ENCODE measurements at regions not wholly inside any gene's neighbourhood (a gene's known extent, or its start where the extent isn't known, plus 50 kb on each side); places are given as distances from the start of the nearest gene placed in this dataset.
"Not testable (repeated sequence)": the region's sequence is repeated elsewhere in the genome, so short reads cannot be mapped to it uniquely, and the experiment has no call there.

GRCh38 chrX:129262912-129263311 lies 260.4 kb downstream of the SMARCA1 start:
- no peak overlapping the region for H2AFZ ChIP-seq (ENCODE audit: low read length)
- H3K27me3 ChIP-seq (replicated peaks; ENCODE audit: insufficient read depth, low read length): no peaks in the 10 kb centered on the region
- DNase-seq: no peak
- no peaks in the 10 kb centered on the region for H3K36me3 ChIP-seq (replicated peaks; ENCODE audit: insufficient read depth, low read length)
- no peak overlapping the region for H3K27ac ChIP-seq (ENCODE audit: low read length)
- no peak overlapping the region for H3K4me2 ChIP-seq (ENCODE audit: low read depth, low read length)
- H3K9me2 ChIP-seq (replicated peaks; ENCODE audit: insufficient read depth, low read length): no peaks in the 10 kb centered on the region
- no peaks in the 10 kb centered on the region for H3K9me3 ChIP-seq (replicated peaks; ENCODE audit: insufficient read depth, low read length)
- TF ChIP-seq EZH2phosphoT487 (IDR thresholded peaks at IDR 0.05; ENCODE audit: low read length) (no peak), EZH2 (optimal IDR thresholded peaks at IDR 0.05; ENCODE audit: low read depth, low read length) (no peak), CTCF (IDR thresholded peaks at IDR 0.05; ENCODE audit: low read length) (no peak)
- H3K9ac ChIP-seq (ENCODE audit: low read length): no peak overlapping the region
- no peaks in the 10 kb centered on the region for H3F3A ChIP-seq (ENCODE audit: insufficient read depth, low read length)
- H4K20me1 ChIP-seq (ENCODE audit: insufficient read depth, low read length): no peaks in the 10 kb centered on the region
- no peak overlapping the region for H3K4me3 ChIP-seq (ENCODE audit: low read length)
- H3K79me2 ChIP-seq (ENCODE audit: low read length): no peaks in the 10 kb centered on the region
- H3K4me1 ChIP-seq (ENCODE audit: low read length): no peaks in the 10 kb centered on the region

- H3K4me3 ChIP-seq (ENCODE audit: low read length); H3K79me2 ChIP-seq (ENCODE audit: low read length); H3K9me3 ChIP-seq (replicated peaks; ENCODE audit: insufficient read depth, low read length); H3K9ac ChIP-seq (ENCODE audit: low read length); DNase-seq; H3K27me3 ChIP-seq (replicated peaks; ENCODE audit: insufficient read depth, low read length); H3K4me2 ChIP-seq (ENCODE audit: low read depth, low read length); H4K20me1 ChIP-seq (ENCODE audit: insufficient read depth, low read length); H3K27ac ChIP-seq (ENCODE audit: low read length); H3K4me1 ChIP-seq (ENCODE audit: low read length); H3K9me2 ChIP-seq (replicated peaks; ENCODE audit: insufficient read depth, low read length); H3F3A ChIP-seq (ENCODE audit: insufficient read depth, low read length); H2AFZ ChIP-seq (ENCODE audit: low read length); H3K36me3 ChIP-seq (replicated peaks; ENCODE audit: insufficient read depth, low read length): not testable (repeated sequence)
These were observed 267.8 kb downstream of the SMARCA1 start for GRCh38 chrX:129255516-129255915.

DNA sequence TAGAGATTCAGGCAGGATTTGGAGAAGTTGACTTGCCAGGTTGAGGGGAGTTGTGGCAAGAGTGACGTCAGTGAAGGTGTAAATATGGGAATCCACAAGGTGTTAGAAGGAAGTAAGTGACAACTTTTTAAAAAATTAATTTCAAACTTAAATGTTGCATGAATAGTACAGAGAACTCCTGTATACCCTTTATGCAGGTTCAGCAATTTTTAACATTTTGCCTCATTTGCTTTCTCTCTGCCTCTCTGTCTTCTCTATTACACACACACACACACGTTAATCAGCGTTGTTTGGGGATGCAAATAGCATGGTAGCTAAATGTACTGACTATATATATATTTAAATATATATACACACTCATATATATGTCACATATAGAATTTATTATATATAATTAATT lies 273.7 kb downstream of the SMARCA1 start:
- Histone ChIP-seq H3K9me3 (replicated peaks; ENCODE audit: insufficient read depth, low read length) (no peaks in the 10 kb centered on the region), H3K9ac (ENCODE audit: low read length) (no peak overlapping the region), H3K4me3 (ENCODE audit: low read length) (no peak overlapping the region), H3K4me2 (ENCODE audit: low read depth, low read length) (no peak overlapping the region), H3F3A (ENCODE audit: insufficient read depth, low read length) (no peaks in the 10 kb centered on the region), H3K4me1 (ENCODE audit: low read length) (no peaks in the 10 kb centered on the region), H3K27ac (ENCODE audit: low read length) (no peak overlapping the region), H3K36me3 (replicated peaks; ENCODE audit: insufficient read depth, low read length) (no peaks in the 10 kb centered on the region), H4K20me1 (ENCODE audit: insufficient read depth, low read length) (no peaks in the 10 kb centered on the region), H3K27me3 (replicated peaks; ENCODE audit: insufficient read depth, low read length) (no peaks in the 10 kb centered on the region), H3K9me2 (replicated peaks; ENCODE audit: insufficient read depth, low read length) (no peaks in the 10 kb centered on the region), H3K79me2 (ENCODE audit: low read length) (no peaks in the 10 kb centered on the region), H2AFZ (ENCODE audit: low read length) (no peak overlapping the region)
- TF ChIP-seq CTCF (IDR thresholded peaks at IDR 0.05; ENCODE audit: low read length): no peak
- TF ChIP-seq EZH2 (optimal IDR thresholded peaks at IDR 0.05; ENCODE audit: low read depth, low read length): no peak
- no peak for TF ChIP-seq EZH2phosphoT487 (IDR thresholded peaks at IDR 0.05; ENCODE audit: low read length)
- no peak for DNase-seq

DNA sequence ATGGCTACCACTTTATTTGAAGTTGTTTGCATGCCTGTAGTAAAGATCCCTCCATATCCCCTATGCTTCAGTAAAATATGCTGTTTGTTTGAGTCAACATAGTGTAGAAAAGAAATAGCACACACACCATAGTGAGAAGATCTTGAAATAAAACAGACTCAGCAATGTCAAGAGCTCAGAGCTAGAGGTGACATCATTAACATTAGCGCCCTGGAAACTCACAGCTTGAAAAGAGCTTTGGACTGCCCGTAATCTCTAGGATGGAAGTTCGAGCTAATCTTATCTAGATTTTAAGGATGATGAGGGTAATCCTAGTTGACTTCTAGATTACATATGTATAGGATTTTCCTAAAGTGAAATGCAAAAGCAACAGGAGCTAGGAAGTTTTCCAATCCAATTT lies 275.6 kb downstream of the SMARCA1 start:
- Histone ChIP-seq H3K27me3 (replicated peaks; ENCODE audit: insufficient read depth, low read length) (no peaks in the 10 kb centered on the region), H2AFZ (ENCODE audit: low read length) (no peak overlapping the region), H3K79me2 (ENCODE audit: low read length) (no peaks in the 10 kb centered on the region), H3K27ac (ENCODE audit: low read length) (no peak overlapping the region), H3K4me2 (ENCODE audit: low read depth, low read length) (no peak overlapping the region), H3F3A (ENCODE audit: insufficient read depth, low read length) (no peaks in the 10 kb centered on the region), H3K4me3 (ENCODE audit: low read length) (no peak overlapping the region), H3K4me1 (ENCODE audit: low read length) (no peaks in the 10 kb centered on the region), H3K9me2 (replicated peaks; ENCODE audit: insufficient read depth, low read length) (no peaks in the 10 kb centered on the region), H3K9ac (ENCODE audit: low read length) (no peak overlapping the region), H3K9me3 (replicated peaks; ENCODE audit: insufficient read depth, low read length) (no peaks in the 10 kb centered on the region), H4K20me1 (ENCODE audit: insufficient read depth, low read length) (no peaks in the 10 kb centered on the region), H3K36me3 (replicated peaks; ENCODE audit: insufficient read depth, low read length) (no peaks in the 10 kb centered on the region)
- no peak for DNase-seq
- TF ChIP-seq EZH2phosphoT487 (IDR thresholded peaks at IDR 0.05; ENCODE audit: low read length) (no peak), EZH2 (optimal IDR thresholded peaks at IDR 0.05; ENCODE audit: low read depth, low read length) (no peak), CTCF (IDR thresholded peaks at IDR 0.05; ENCODE audit: low read length) (no peak)
